KMS-11 (cell line): ENCODE measurements at regions not wholly inside any gene's neighbourhood (a gene's known extent, or its start where the extent isn't known, plus 50 kb on each side); places are given as distances from the start of the nearest gene placed in this dataset.

Experiments used
- H2AFZ ChIP-seq: fragments of 200-600 bp; sonication (generic); 2 replicates; pipeline ENCODE4 v1.6.1; 2016; ENCODE audit warnings: antibody characterized with exemption, mixed run types, low read depth
- H3K27ac ChIP-seq: fragments of 200-600 bp; sonication (generic); 2 replicates; pipeline ENCODE4 v1.6.1; 2016; ENCODE audit warnings: mild to moderate bottlenecking, mixed run types
- H3K27me3 ChIP-seq: fragments of 200-600 bp; sonication (generic); 2 replicates; pipeline ENCODE4 v1.6.1; 2017; ENCODE audit warnings: mild to moderate bottlenecking, low read depth, mixed run types, moderate library complexity; ENCODE audit not compliant: insufficient read depth
- H3K36me3 ChIP-seq: fragments of 200-600 bp; sonication (generic); 2 replicates; pipeline ENCODE4 v1.6.1; 2017; ENCODE audit warnings: mild to moderate bottlenecking, mixed run types; ENCODE audit not compliant: insufficient read depth
- H3K4me1 ChIP-seq: fragments of 200-600 bp; sonication (generic); 2 replicates; pipeline ENCODE4 v1.6.1; 2016; ENCODE audit warnings: mild to moderate bottlenecking, low read depth, mixed run types; ENCODE audit not compliant: poor library complexity, severe bottlenecking
- H3K4me2 ChIP-seq: fragments of 200-600 bp; sonication (generic); 2 replicates; pipeline ENCODE4 v1.7.0; 2016; ENCODE audit warnings: mild to moderate bottlenecking, mixed run types
- H3K4me3 ChIP-seq: fragments of 200-600 bp; sonication (generic); IDR thresholded peaks from 2 replicates; pipeline ENCODE4 v1.6.1; 2017; ENCODE audit warnings: low read depth, low read length, mixed read lengths; ENCODE audit not compliant: insufficient read depth
- H3K79me2 ChIP-seq: fragments of 200-600 bp; sonication (generic); 2 replicates; pipeline ENCODE4 v1.6.1; 2016; ENCODE audit warnings: low read depth, mixed run types; ENCODE audit not compliant: insufficient read depth
- H3K9ac ChIP-seq: fragments of 200-600 bp; sonication (generic); 2 replicates; pipeline ENCODE4 v1.6.1; 2016; ENCODE audit warnings: mild to moderate bottlenecking, mixed run types
- H4K20me1 ChIP-seq: fragments of 200-600 bp; sonication (generic); 2 replicates; pipeline ENCODE4 v1.6.1; 2016; ENCODE audit warnings: mild to moderate bottlenecking, mixed run types; ENCODE audit not compliant: insufficient read depth
- CTCF ChIP-seq: fragments of 200-600 bp; sonication (generic); conservative IDR thresholded peaks from 2 replicates; pipeline ENCODE4 v1.6.1; 2017; ENCODE audit warnings: low read depth, mild to moderate bottlenecking, antibody characterized with exemption, low read length, moderate library complexity, mixed read lengths

GRCh38 chr6:126233192-126233591 is 106.7 kb upstream of the CENPW start:
- H3K9ac ChIP-seq: no peak overlapping the region
- H3K4me2 ChIP-seq: no peak overlapping the region
- no peaks in the 10 kb centered on the region for H3K4me1 ChIP-seq
- no peak overlapping the region for H3K4me3 ChIP-seq
- H3K36me3 ChIP-seq: no peaks in the 10 kb centered on the region
- no peaks in the 10 kb centered on the region for H4K20me1 ChIP-seq
- no peaks in the 10 kb centered on the region for H3K79me2 ChIP-seq
- TF ChIP-seq CTCF: no peak
- no peak overlapping the region for H3K27ac ChIP-seq
- H2AFZ ChIP-seq: no peak overlapping the region
- H3K27me3 ChIP-seq: no peaks in the 10 kb centered on the region

DNA sequence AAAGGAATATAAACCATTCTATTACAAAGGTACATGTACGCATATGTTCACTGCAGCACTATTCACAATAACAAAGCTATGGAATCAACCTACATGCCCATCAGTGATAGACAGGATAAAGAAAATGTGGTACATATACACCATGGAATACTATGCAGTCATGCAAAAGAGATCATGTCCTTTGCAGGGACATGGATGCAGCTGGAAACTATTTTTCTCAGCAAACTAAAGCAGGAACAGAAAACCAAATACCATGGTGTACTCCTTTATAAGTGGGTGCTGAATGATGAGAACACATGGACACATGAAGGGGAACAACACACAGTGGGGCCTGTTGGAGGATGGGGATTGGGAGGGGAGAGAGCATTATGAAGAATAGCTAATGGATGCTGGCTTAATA is 104.6 kb upstream of the CENPW start:
- Histone ChIP-seq H3K4me3 (no peak overlapping the region), H3K27ac (no peak overlapping the region), H2AFZ (no peak overlapping the region), H4K20me1 (no peaks in the 10 kb centered on the region), H3K79me2 (no peaks in the 10 kb centered on the region), H3K27me3 (no peaks in the 10 kb centered on the region), H3K4me2 (no peak overlapping the region), H3K36me3 (no peaks in the 10 kb centered on the region), H3K9ac (no peak overlapping the region), H3K4me1 (no peaks in the 10 kb centered on the region)
- no peak for TF ChIP-seq CTCF

- H3K79me2 ChIP-seq: no peaks in the 10 kb centered on the region
- no peak overlapping the region for H3K4me3 ChIP-seq
- no peak overlapping the region for H2AFZ ChIP-seq
- TF ChIP-seq CTCF: no peak
- no peaks in the 10 kb centered on the region for H4K20me1 ChIP-seq
- H3K27ac ChIP-seq: no peak overlapping the region
- no peak overlapping the region for H3K9ac ChIP-seq
- no peaks in the 10 kb centered on the region for H3K4me1 ChIP-seq
- no peaks in the 10 kb centered on the region for H3K36me3 ChIP-seq
- H3K4me2 ChIP-seq: no peak overlapping the region
- no peaks in the 10 kb centered on the region for H3K27me3 ChIP-seq
Observed at GRCh38 chr6:126245077-126245476, 94.8 kb upstream of the CENPW start.

DNA sequence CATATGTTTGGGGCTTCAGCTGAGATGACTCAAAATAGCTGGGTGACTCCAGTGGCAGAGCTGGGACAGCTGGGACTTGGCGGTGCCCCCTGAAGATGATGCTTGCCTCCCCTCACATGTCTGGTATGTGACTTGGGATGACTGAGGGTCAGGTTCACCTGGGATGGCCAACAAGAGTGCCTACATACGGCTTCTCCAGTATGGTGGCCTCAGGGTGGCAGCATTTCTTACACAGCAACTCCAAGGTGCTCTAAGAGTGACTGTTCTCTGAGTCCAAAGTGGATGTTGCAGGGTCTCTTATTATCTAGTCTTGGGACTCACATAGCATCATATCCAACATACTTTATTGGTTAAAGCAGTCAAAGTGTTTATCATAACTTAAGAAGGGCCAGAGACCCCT is 87.8 kb upstream of the CENPW start:
- no peak overlapping the region for H2AFZ ChIP-seq
- no peak overlapping the region for H3K9ac ChIP-seq
- no peak overlapping the region for H3K4me2 ChIP-seq
- H4K20me1 ChIP-seq: no peaks in the 10 kb centered on the region
- H3K4me3 ChIP-seq: no peak overlapping the region
- no peaks in the 10 kb centered on the region for H3K4me1 ChIP-seq
- TF ChIP-seq CTCF: no peak
- H3K27me3 ChIP-seq: no peaks in the 10 kb centered on the region
- no peak overlapping the region for H3K27ac ChIP-seq
- no peaks in the 10 kb centered on the region for H3K36me3 ChIP-seq
- H3K79me2 ChIP-seq: no peaks in the 10 kb centered on the region

DNA sequence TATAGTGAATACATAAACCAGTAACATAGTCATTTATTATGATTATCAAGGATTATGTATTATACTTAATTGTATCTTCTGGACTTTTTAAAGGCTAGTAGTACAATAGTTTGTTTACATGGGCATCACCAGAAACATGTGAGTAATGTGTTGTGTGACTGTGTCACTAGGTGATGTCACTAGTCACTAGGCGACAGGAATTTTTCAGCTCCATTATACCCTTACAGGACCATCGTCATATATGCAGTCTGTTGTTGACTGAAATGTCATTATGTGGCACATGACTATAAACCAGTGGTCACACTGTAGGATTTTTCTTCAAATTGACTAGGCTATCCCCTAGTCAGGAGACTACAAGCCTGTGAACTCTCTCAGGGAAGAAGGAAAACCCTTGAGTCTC is 86.5 kb upstream of the CENPW start:
- no peak for TF ChIP-seq CTCF
- H3K4me1 ChIP-seq: no peaks in the 10 kb centered on the region
- H3K27ac ChIP-seq: no peak overlapping the region
- no peaks in the 10 kb centered on the region for H3K36me3 ChIP-seq
- no peak overlapping the region for H3K4me2 ChIP-seq
- no peaks in the 10 kb centered on the region for H4K20me1 ChIP-seq
- H2AFZ ChIP-seq: no peak overlapping the region
- no peaks in the 10 kb centered on the region for H3K27me3 ChIP-seq
- no peak overlapping the region for H3K9ac ChIP-seq
- no peaks in the 10 kb centered on the region for H3K79me2 ChIP-seq
- H3K4me3 ChIP-seq: no peak overlapping the region
